PC-9 (cell line): ENCODE measurements at regions not wholly inside any gene's neighbourhood (a gene's known extent, or its start where the extent isn't known, plus 50 kb on each side); places are given as distances from the start of the nearest gene placed in this dataset.
A peak's percentile ranks its signal among the peaks of the same experiment; 100 is the strongest.

Source experiments
- BruUV-seq: library from RNA; stranded (reverse); fragments of 400-500 nt; replicated peaks from 2 replicates; lab custom pipeline; 2021; lab: Mats Ljungman, UMichigan
- CTCF ChIA-PET: fragments of 300-600 bp; sonication (Branson Sonifier 250); formaldehyde crosslinking; loops from one replicate; lab custom pipeline; 2022; ENCODE audit warnings: antibody characterized with exemption; lab: Charles Lee
- POLR2A ChIA-PET: fragments of 300-600 bp; sonication (Branson Sonifier 250); formaldehyde crosslinking; loops from one replicate; lab custom pipeline; 2022; ENCODE audit warnings: antibody characterized with exemption; ENCODE audit not compliant: unreplicated experiment; lab: Charles Lee
- DNase-seq, 2 experiments: peaks; one replicate each; pipeline versions ENCODE4 v3.0.0 to v3.0.0-alpha.2; 2015 to 2022; ENCODE audit warnings: mixed read lengths in 1 of 2
- H2AFZ ChIP-seq: fragments of 200-600 bp; sonication (generic); 2 replicates; pipeline ENCODE4 v1.8.1; 2017; ENCODE audit warnings: antibody characterized with exemption
- H3F3A ChIP-seq: fragments of 200-600 bp; sonication (generic); 2 replicates; pipeline ENCODE4 v1.8.1; 2017; ENCODE audit warnings: antibody characterized with exemption, mild to moderate bottlenecking, low read depth; ENCODE audit not compliant: insufficient read depth
- H3K27ac ChIP-seq: fragments of 200-600 bp; sonication (generic); 2 replicates; pipeline ENCODE4 v1.6.1; 2016; ENCODE audit warnings: mixed run types
- H3K27me3 ChIP-seq: fragments of 200-600 bp; sonication (generic); 2 replicates; pipeline ENCODE4 v1.6.1; 2016; ENCODE audit warnings: low read depth, mixed run types; ENCODE audit not compliant: insufficient read depth
- H3K36me3 ChIP-seq: fragments of 200-600 bp; sonication (generic); 2 replicates; pipeline ENCODE4 v1.6.1; 2016; ENCODE audit warnings: low read depth, mixed run types
- H3K4me1 ChIP-seq: fragments of 200-600 bp; sonication (generic); replicated peaks from 2 replicates; pipeline ENCODE4 v1.6.1; 2016; ENCODE audit warnings: mixed run types; ENCODE audit not compliant: insufficient read depth
- H3K4me2 ChIP-seq: fragments of 200-600 bp; sonication (generic); 2 replicates; pipeline ENCODE4 v1.6.1; 2017; ENCODE audit warnings: mixed run types
- H3K4me3 ChIP-seq: fragments of 200-600 bp; sonication (generic); 2 replicates; pipeline ENCODE4 v1.6.1; 2016; ENCODE audit warnings: mixed run types
- H3K79me2 ChIP-seq: fragments of 200-600 bp; sonication (generic); 2 replicates; pipeline ENCODE4 v1.6.1; 2017; ENCODE audit warnings: low read depth, mixed run types
- H3K9me2 ChIP-seq: fragments of 200-600 bp; sonication (generic); 2 replicates; pipeline ENCODE4 v1.8.1; 2017; ENCODE audit warnings: mild to moderate bottlenecking; ENCODE audit not compliant: insufficient read depth
- H3K9me3 ChIP-seq: fragments of 200-600 bp; sonication (generic); 2 replicates; pipeline ENCODE4 v1.8.1; 2016; ENCODE audit warnings: low read depth; ENCODE audit not compliant: insufficient read depth
- H4K20me1 ChIP-seq: fragments of 200-600 bp; sonication (generic); 2 replicates; pipeline ENCODE4 v1.8.1; 2017; ENCODE audit not compliant: insufficient read depth
- CTCF ChIP-seq: fragments of 200-600 bp; sonication (generic); conservative IDR thresholded peaks from 2 replicates; pipeline ENCODE4 v1.6.1; 2017; ENCODE audit warnings: mixed run types, antibody characterized with exemption, mild to moderate bottlenecking, moderate library complexity
- EZH2 ChIP-seq: fragments of 200-600 bp; sonication (generic); IDR thresholded peaks from 2 replicates; pipeline ENCODE4 v1.8.0; 2017; ENCODE audit warnings: antibody characterized with exemption, low read depth
- intact Hi-C: fragments of 100-400 bp; cut with micrococcal nuclease; formaldehyde crosslinking; loops from one replicate; pipeline ENCODE4 v1.10.0; 2022; ENCODE audit not compliant: unreplicated experiment

- CTCF ChIA-PET: no interaction called here
- peak overlapping the region; percentile 47 for H3K27ac ChIP-seq
- no peak overlapping the region for H2AFZ ChIP-seq
- TF ChIP-seq EZH2: no peak
- no peak for TF ChIP-seq CTCF
- intact Hi-C loops: no loop called here
- H3F3A ChIP-seq: no peaks in the 10 kb centered on the region
- H3K4me1 ChIP-seq: peaks cover 10% of the 10 kb centered on the region
- H3K27me3 ChIP-seq: no peaks in the 10 kb centered on the region
- no peaks in the 10 kb centered on the region for H3K9me3 ChIP-seq
- H3K4me3 ChIP-seq: no peak overlapping the region
- no peaks in the 10 kb centered on the region for H3K36me3 ChIP-seq
- H3K9me2 ChIP-seq: no peaks in the 10 kb centered on the region
- BruUV-seq: no TSS peak
- DNase-seq: no peak
- H3K4me2 ChIP-seq: no peak overlapping the region; the same call in 1 of the 2 replicates
- POLR2A ChIA-PET: no interaction called here
- no peaks in the 10 kb centered on the region for H3K79me2 ChIP-seq
- no peaks in the 10 kb centered on the region for H4K20me1 ChIP-seq
Measured at GRCh38 chr6:54681267-54681666, 165.3 kb upstream of the FAM83B start.

DNA sequence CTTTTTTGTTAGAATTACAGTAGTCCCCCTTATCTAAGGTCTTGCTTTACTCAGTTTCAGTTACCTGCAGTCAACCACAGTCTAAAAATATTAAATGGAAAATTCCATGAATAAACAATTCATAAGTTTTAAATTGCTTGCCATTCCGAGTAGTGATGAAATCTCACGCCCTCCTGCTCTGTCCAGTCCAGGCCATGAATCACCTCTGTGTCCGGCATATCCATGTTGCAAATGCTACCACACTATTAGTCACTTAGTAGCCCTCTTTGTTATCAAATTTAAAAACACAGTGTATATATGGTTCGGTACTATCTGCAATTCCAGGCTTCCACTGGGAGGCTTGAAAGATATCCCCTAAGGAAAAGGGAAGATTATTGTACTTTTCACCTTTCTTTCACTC lies 164.6 kb upstream of the FAM83B start:
- H3K27me3 ChIP-seq: no peaks in the 10 kb centered on the region
- POLR2A ChIA-PET: no interaction called here
- peak overlapping the region; percentile 47 for H3K27ac ChIP-seq
- H2AFZ ChIP-seq: peak overlapping the region; percentile 31; the same call in 1 of the 2 replicates
- H4K20me1 ChIP-seq: no peaks in the 10 kb centered on the region
- H3K9me3 ChIP-seq: no peaks in the 10 kb centered on the region
- intact Hi-C loops: no loop called here
- CTCF ChIA-PET: interaction anchor here (0.7 to 1.3 kb wide), 2 partner anchors 36 to 695 kb away, joined by 5 to 7 read pairs; no protein-coding TSS in a partner anchor
- no peaks in the 10 kb centered on the region for H3K9me2 ChIP-seq
- BruUV-seq: no TSS peak
- peaks cover 10% of the 10 kb centered on the region for H3K4me1 ChIP-seq
- H3F3A ChIP-seq: no peaks in the 10 kb centered on the region
- no peaks in the 10 kb centered on the region for H3K36me3 ChIP-seq
- peak overlapping the region; percentile 35 for H3K4me2 ChIP-seq
- no peaks in the 10 kb centered on the region for H3K79me2 ChIP-seq
- H3K4me3 ChIP-seq: no peak overlapping the region
- TF ChIP-seq EZH2 (no peak), CTCF (no peak)
- DNase-seq: peak; percentile 18 to 76

GRCh38 chr6:54689620-54690019 lies 157.0 kb upstream of the FAM83B start:
- ChIA-PET CTCF (no interaction called here), POLR2A (no interaction called here)
- H2AFZ ChIP-seq: no peak overlapping the region
- no peak for DNase-seq
- no peaks in the 10 kb centered on the region for H3K79me2 ChIP-seq
- no peaks in the 10 kb centered on the region for H3K27me3 ChIP-seq
- H3K4me2 ChIP-seq: no peak overlapping the region
- no peaks in the 10 kb centered on the region for H3K36me3 ChIP-seq
- H3K9me3 ChIP-seq: no peaks in the 10 kb centered on the region
- no peak overlapping the region for H3K27ac ChIP-seq
- no peaks in the 10 kb centered on the region for H4K20me1 ChIP-seq
- no peaks in the 10 kb centered on the region for H3K4me1 ChIP-seq
- H3K9me2 ChIP-seq: no peaks in the 10 kb centered on the region
- intact Hi-C loops: loop anchor here (10.0 kb wide), 2 partner anchors 555 to 705 kb away; no protein-coding TSS in a partner anchor
- no peaks in the 10 kb centered on the region for H3F3A ChIP-seq
- BruUV-seq: no TSS peak
- no peak for TF ChIP-seq EZH2
- no peak for TF ChIP-seq CTCF
- no peak overlapping the region for H3K4me3 ChIP-seq
